ENCODE measurements at regions not wholly inside any gene's neighbourhood (a gene's known extent, or its start where the extent isn't known, plus 50 kb on each side); places are given as distances from the start of the nearest gene placed in this dataset.

GRCh38 chr12:105942281-105942680 lies 196.5 kb downstream of the NUAK1 start:
- H3K79me2 ChIP-seq (ENCODE audit: insufficient read depth, low read length): no peaks in the 10 kb centered on the region
- no peaks in the 10 kb centered on the region for H3K36me3 ChIP-seq (replicated peaks in 1 of 2; ENCODE audit: control insufficient read depth in 1 of 2, insufficient read depth in 2 of 2, low read length in 2 of 2)
- H3K9ac ChIP-seq (ENCODE audit: insufficient read depth, low read length, poor library complexity, severe bottlenecking): no peak overlapping the region
- Mint-ChIP-seq H3K9me3 (peaks cover 0 to 10% (median 6%) of the 10 kb centered on the region in 7 donors), H3K36me3 (no peaks in the 10 kb centered on the region), H3K27ac (no peak overlapping the region), H3K4me3 (no peak overlapping the region), H3K27me3 (ENCODE audit: low read depth in 3 of 3) (peaks cover 0 to 7% (median under 1%) of the 10 kb centered on the region in 3 donors), H3K4me1 (no peaks in the 10 kb centered on the region)
- WGBS (ENCODE audit: insufficient coverage): no CpG with 5 or more reads among the region's 1 CpG
- intact Hi-C loops (cut with micrococcal nuclease): no loop called here
- no peaks in the 10 kb centered on the region for H3K27me3 ChIP-seq (ENCODE audit: control insufficient read depth in 2 of 2, insufficient read depth in 2 of 2, low read length in 2 of 2)
- H4K20me1 ChIP-seq (ENCODE audit: insufficient read depth, low read length): no peaks in the 10 kb centered on the region
- no peak overlapping the region for H3K4me2 ChIP-seq (replicated peaks; ENCODE audit: extremely low read depth, low read length, poor library complexity, severe bottlenecking)
- no peak for DNase-seq
- H2AFZ ChIP-seq (ENCODE audit: insufficient read depth, low read depth, low read length, poor library complexity, severe bottlenecking): no peak overlapping the region
- no peak overlapping the region for H3K27ac ChIP-seq (ENCODE audit: low read depth in 1 of 2, low read length in 2 of 2)
- peaks cover 0 to 4% of the 10 kb centered on the region in 2 donors for H3K9me3 ChIP-seq (replicated peaks in 1 of 2; ENCODE audit: control insufficient read depth in 1 of 2, insufficient read depth in 1 of 2, low read length in 2 of 2)
- no peak overlapping the region for H3K4me3 ChIP-seq (replicated peaks in 1 of 3; ENCODE audit: low read depth in 2 of 3, low read length in 3 of 3)
- TF ChIP-seq, protein P1, sequence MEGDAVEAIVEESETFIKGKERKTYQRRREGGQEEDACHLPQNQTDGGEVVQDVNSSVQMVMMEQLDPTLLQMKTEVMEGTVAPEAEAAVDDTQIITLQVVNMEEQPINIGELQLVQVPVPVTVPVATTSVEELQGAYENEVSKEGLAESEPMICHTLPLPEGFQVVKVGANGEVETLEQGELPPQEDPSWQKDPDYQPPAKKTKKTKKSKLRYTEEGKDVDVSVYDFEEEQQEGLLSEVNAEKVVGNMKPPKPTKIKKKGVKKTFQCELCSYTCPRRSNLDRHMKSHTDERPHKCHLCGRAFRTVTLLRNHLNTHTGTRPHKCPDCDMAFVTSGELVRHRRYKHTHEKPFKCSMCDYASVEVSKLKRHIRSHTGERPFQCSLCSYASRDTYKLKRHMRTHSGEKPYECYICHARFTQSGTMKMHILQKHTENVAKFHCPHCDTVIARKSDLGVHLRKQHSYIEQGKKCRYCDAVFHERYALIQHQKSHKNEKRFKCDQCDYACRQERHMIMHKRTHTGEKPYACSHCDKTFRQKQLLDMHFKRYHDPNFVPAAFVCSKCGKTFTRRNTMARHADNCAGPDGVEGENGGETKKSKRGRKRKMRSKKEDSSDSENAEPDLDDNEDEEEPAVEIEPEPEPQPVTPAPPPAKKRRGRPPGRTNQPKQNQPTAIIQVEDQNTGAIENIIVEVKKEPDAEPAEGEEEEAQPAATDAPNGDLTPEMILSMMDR (IDR thresholded peaks at IDR 0.05): no peak
- H3K4me1 ChIP-seq (ENCODE audit: control insufficient read depth in 1 of 2, insufficient read depth in 2 of 2, low read length in 2 of 2): no peaks in the 10 kb centered on the region

GRCh38 chr12:105943525-105943924 lies 195.2 kb downstream of the NUAK1 start:
- Histone ChIP-seq H3K79me2 (ENCODE audit: insufficient read depth, low read length) (no peaks in the 10 kb centered on the region), H3K4me1 (ENCODE audit: control insufficient read depth in 1 of 2, insufficient read depth in 2 of 2, low read length in 2 of 2) (no peaks in the 10 kb centered on the region), H3K36me3 (replicated peaks in 1 of 2; ENCODE audit: control insufficient read depth in 1 of 2, insufficient read depth in 2 of 2, low read length in 2 of 2) (no peaks in the 10 kb centered on the region), H2AFZ (ENCODE audit: insufficient read depth, low read depth, low read length, poor library complexity, severe bottlenecking) (no peak overlapping the region), H3K4me2 (replicated peaks; ENCODE audit: extremely low read depth, low read length, poor library complexity, severe bottlenecking) (no peak overlapping the region), H3K4me3 (replicated peaks in 1 of 3; ENCODE audit: low read depth in 2 of 3, low read length in 3 of 3) (no peak overlapping the region), H3K27ac (ENCODE audit: low read depth in 1 of 2, low read length in 2 of 2) (no peak overlapping the region), H3K9me3 (replicated peaks in 1 of 2; ENCODE audit: control insufficient read depth in 1 of 2, insufficient read depth in 1 of 2, low read length in 2 of 2) (peaks cover 0 to 8% of the 10 kb centered on the region in 2 donors), H3K27me3 (ENCODE audit: control insufficient read depth in 2 of 2, insufficient read depth in 2 of 2, low read length in 2 of 2) (no peaks in the 10 kb centered on the region), H3K9ac (ENCODE audit: insufficient read depth, low read length, poor library complexity, severe bottlenecking) (no peak overlapping the region), H4K20me1 (ENCODE audit: insufficient read depth, low read length) (no peaks in the 10 kb centered on the region)
- TF ChIP-seq, protein P1 (IDR thresholded peaks at IDR 0.05): no peak
- no peak for DNase-seq
- H3K4me3 Mint-ChIP-seq: no peak overlapping the region
- no CpG with 5 or more reads among the region's 1 CpG for WGBS (ENCODE audit: insufficient coverage)
- no peaks in the 10 kb centered on the region for H3K4me1 Mint-ChIP-seq
- H3K27me3 Mint-ChIP-seq (ENCODE audit: low read depth in 3 of 3): peaks cover 0 to 7% (median 0%) of the 10 kb centered on the region in 3 donors
- no peak overlapping the region for H3K27ac Mint-ChIP-seq
- intact Hi-C loops (cut with micrococcal nuclease): no loop called here
- no peaks in the 10 kb centered on the region for H3K36me3 Mint-ChIP-seq
- peaks cover 0 to 10% (median 6%) of the 10 kb centered on the region in 7 donors for H3K9me3 Mint-ChIP-seq
